ENCODE measurements at regions not wholly inside any gene's neighbourhood (a gene's known extent, or its start where the extent isn't known, plus 50 kb on each side); places are given as distances from the start of the nearest gene placed in this dataset.

GRCh38 chr1:239606850-239607400, 220.6 kb downstream of the CHRM3 start:
- no peak for DNase-seq

GRCh38 chr1:239608469-239608868, 222.1 kb downstream of the CHRM3 start:
- no peak for DNase-seq

GRCh38 chr1:239612379-239612778, 226.0 kb downstream of the CHRM3 start:
- DNase-seq = no peak

GRCh38 chr1:239616673-239617072, 230.3 kb downstream of the CHRM3 start:
- DNase-seq = no peak

GRCh38 chr1:239617259-239617658, 230.9 kb downstream of the CHRM3 start:
- no peak for DNase-seq

- DNase-seq = no peak
These were observed 231.4 kb downstream of the CHRM3 start for GRCh38 chr1:239617731-239618130.

GRCh38 chr1:239619190-239619589, 232.8 kb downstream of the CHRM3 start:
- no peak for DNase-seq

- no peak for DNase-seq
These were observed 244.4 kb downstream of the CHRM3 start for GRCh38 chr1:239630767-239631166.

GRCh38 chr1:239633432-239633831, 247.1 kb downstream of the CHRM3 start:
- no peak for DNase-seq

- DNase-seq = no peak
These were observed 248.9 kb downstream of the CHRM3 start for GRCh38 chr1:239635276-239635675.

GRCh38 chr1:239636347-239636746, 250.0 kb downstream of the CHRM3 start:
- DNase-seq = no peak

- no peak for DNase-seq
These were observed 258.2 kb downstream of the CHRM3 start for GRCh38 chr1:239644604-239645003.

- DNase-seq = no peak
These were observed 260.7 kb downstream of the CHRM3 start for GRCh38 chr1:239647045-239647444.

GRCh38 chr1:239647964-239648632, 261.7 kb downstream of the CHRM3 start:
- DNase-seq = no peak

- DNase-seq = no peak
These were observed 268.7 kb downstream of the CHRM3 start for GRCh38 chr1:239655023-239655422.

- no peak for DNase-seq
These were observed 270.9 kb downstream of the CHRM3 start for GRCh38 chr1:239657291-239657690.

- DNase-seq = no peak
These were observed 276.6 kb downstream of the CHRM3 start for GRCh38 chr1:239662950-239663349.

GRCh38 chr1:239672256-239672655, 285.9 kb downstream of the CHRM3 start:
- no peak for DNase-seq

- DNase-seq = no peak
These were observed 289.4 kb downstream of the CHRM3 start for GRCh38 chr1:239675735-239676134.

- DNase-seq = no peak
These were observed 290.3 kb downstream of the CHRM3 start for GRCh38 chr1:239676522-239677273.

GRCh38 chr1:239677362-239677761, 291.0 kb downstream of the CHRM3 start:
- DNase-seq = no peak

GRCh38 chr1:239678181-239678580, 291.8 kb downstream of the CHRM3 start:
- no peak for DNase-seq

- DNase-seq = peak; percentile 17
These were observed 295.7 kb downstream of the CHRM3 start for GRCh38 chr1:239682046-239682445.

- no peak for DNase-seq
These were observed 296.6 kb downstream of the CHRM3 start for GRCh38 chr1:239682960-239683359.

Measured in eye (tissue), 1 donor.